ENCODE measurements at regions not wholly inside any gene's neighbourhood (a gene's known extent, or its start where the extent isn't known, plus 50 kb on each side); places are given as distances from the start of the nearest gene placed in this dataset.
A peak's percentile ranks its signal among the peaks of the same experiment; 100 is the strongest.

DNA sequence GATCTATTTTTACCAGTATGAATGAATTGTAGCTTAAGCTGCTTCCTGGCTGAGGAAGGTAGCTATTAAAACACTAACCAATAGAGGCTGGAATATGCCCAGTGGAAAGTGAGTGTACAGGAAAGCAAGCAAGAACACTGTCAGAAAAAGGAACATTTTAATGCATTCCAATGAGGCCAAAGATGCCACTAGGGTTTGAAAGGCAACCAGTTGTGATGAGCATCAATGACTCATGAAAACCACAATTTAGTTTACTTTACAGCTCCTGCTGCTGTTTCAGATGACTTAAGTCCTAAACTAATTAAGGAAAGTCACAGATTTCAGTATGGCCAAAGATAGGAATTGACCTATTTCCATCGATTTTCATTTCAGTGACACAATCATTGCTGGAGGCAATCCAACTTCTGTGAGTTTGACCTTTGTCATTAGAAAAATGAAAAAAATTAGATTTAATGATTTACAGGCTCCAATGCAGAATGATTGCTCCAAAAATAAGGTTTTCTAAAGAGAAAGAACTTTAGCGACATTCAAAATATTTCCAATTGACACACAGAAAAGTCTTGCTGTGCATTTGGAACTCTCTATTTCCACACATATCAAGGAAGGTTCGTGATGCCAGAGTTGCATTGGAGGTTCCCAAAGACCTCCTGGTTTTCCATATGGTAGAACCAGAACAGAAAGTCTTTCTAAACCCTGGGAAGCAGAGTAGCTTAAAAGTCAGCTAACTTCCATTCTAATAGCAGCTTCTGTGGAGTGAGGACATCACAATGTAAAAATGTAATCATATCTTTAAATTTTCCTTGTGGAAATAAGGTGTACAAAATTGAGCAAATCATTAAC lies 103.0 kb downstream of the SUCNR1 start (continued):
- TF ChIP-seq, protein P1, sequence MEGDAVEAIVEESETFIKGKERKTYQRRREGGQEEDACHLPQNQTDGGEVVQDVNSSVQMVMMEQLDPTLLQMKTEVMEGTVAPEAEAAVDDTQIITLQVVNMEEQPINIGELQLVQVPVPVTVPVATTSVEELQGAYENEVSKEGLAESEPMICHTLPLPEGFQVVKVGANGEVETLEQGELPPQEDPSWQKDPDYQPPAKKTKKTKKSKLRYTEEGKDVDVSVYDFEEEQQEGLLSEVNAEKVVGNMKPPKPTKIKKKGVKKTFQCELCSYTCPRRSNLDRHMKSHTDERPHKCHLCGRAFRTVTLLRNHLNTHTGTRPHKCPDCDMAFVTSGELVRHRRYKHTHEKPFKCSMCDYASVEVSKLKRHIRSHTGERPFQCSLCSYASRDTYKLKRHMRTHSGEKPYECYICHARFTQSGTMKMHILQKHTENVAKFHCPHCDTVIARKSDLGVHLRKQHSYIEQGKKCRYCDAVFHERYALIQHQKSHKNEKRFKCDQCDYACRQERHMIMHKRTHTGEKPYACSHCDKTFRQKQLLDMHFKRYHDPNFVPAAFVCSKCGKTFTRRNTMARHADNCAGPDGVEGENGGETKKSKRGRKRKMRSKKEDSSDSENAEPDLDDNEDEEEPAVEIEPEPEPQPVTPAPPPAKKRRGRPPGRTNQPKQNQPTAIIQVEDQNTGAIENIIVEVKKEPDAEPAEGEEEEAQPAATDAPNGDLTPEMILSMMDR (IDR thresholded peaks at IDR 0.05) = no peak
- TF ChIP-seq, protein P2, sequence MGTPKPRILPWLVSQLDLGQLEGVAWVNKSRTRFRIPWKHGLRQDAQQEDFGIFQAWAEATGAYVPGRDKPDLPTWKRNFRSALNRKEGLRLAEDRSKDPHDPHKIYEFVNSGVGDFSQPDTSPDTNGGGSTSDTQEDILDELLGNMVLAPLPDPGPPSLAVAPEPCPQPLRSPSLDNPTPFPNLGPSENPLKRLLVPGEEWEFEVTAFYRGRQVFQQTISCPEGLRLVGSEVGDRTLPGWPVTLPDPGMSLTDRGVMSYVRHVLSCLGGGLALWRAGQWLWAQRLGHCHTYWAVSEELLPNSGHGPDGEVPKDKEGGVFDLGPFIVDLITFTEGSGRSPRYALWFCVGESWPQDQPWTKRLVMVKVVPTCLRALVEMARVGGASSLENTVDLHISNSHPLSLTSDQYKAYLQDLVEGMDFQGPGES (IDR thresholded peaks at IDR 0.05; ENCODE audit: low read depth, low read length) = no peak
- TF ChIP-seq NRF1 (IDR thresholded peaks at IDR 0.05; ENCODE audit: low read depth, low read length) (no peak), TEAD4 (IDR thresholded peaks at IDR 0.05; ENCODE audit: borderline replicate concordance, insufficient read depth) (peak; percentile 83), JUND (IDR thresholded peaks at IDR 0.05) (peak; percentile 90), RCOR1 (IDR thresholded peaks at IDR 0.05; ENCODE audit: low read length) (no peak), MEF2A (IDR thresholded peaks at IDR 0.05; ENCODE audit: borderline replicate concordance, low read depth) (peak; percentile 89), RFX5 (IDR thresholded peaks at IDR 0.05; ENCODE audit: low read length) (no peak), POLR2AphosphoS5 (IDR thresholded peaks at IDR 0.05; ENCODE audit: low read depth, low read length) (peak; percentile 78; the same call in 1 of the 2 replicates)
- TF ChIP-seq, protein P3, sequence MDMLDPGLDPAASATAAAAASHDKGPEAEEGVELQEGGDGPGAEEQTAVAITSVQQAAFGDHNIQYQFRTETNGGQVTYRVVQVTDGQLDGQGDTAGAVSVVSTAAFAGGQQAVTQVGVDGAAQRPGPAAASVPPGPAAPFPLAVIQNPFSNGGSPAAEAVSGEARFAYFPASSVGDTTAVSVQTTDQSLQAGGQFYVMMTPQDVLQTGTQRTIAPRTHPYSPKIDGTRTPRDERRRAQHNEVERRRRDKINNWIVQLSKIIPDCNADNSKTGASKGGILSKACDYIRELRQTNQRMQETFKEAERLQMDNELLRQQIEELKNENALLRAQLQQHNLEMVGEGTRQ (IDR thresholded peaks at IDR 0.05; ENCODE audit: borderline replicate concordance, low read depth, low read length) = no peak
- TF ChIP-seq, protein P4, sequence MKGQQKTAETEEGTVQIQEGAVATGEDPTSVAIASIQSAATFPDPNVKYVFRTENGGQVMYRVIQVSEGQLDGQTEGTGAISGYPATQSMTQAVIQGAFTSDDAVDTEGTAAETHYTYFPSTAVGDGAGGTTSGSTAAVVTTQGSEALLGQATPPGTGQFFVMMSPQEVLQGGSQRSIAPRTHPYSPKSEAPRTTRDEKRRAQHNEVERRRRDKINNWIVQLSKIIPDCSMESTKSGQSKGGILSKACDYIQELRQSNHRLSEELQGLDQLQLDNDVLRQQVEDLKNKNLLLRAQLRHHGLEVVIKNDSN (IDR thresholded peaks at IDR 0.05; ENCODE audit: borderline replicate concordance, low read depth) = no peak
- TF ChIP-seq, protein P5, sequence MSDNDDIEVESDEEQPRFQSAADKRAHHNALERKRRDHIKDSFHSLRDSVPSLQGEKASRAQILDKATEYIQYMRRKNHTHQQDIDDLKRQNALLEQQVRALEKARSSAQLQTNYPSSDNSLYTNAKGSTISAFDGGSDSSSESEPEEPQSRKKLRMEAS (IDR thresholded peaks at IDR 0.05; ENCODE audit: low read depth) = 0 out of 2 replicates have a peak, but pooled peaks have one; percentile 17

DNA sequence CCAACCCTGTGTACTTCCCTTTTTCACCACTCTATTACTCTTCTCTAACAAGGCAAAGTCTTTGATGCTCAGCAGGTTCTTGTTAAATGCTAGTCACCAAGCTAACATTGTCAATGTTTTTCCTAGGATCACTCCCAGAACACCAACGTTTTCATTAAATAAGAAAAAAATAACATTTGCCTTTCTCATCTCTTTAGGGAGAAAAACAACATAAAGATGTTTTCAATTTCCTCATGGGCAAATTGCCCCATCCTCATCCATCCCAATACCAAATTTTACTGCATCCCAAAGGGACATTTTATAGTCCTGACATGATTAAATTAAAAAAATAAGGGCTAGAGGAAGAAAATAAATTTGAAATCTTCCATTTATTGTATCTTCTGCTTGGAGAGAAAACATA lies 106.5 kb downstream of the SUCNR1 start:
- POLR2A ChIA-PET = no interaction called here
- TF ChIP-seq NRF1 (IDR thresholded peaks at IDR 0.05; ENCODE audit: low read depth, low read length) (no peak), EZH2phosphoT487 (IDR thresholded peaks at IDR 0.05; ENCODE audit: borderline replicate concordance, low read depth) (no peak), GATA2 (CRISPR knock-in tag; IDR thresholded peaks at IDR 0.05) (no peak), RFX5 (IDR thresholded peaks at IDR 0.05; ENCODE audit: low read length) (no peak), FOXJ3 (CRISPR knock-in tag; IDR thresholded peaks at IDR 0.05) (no peak), SIN3A (IDR thresholded peaks at IDR 0.05; ENCODE audit: borderline replicate concordance, low read depth, low read length) (no peak)
- TF ChIP-seq, protein P3 (IDR thresholded peaks at IDR 0.05; ENCODE audit: borderline replicate concordance, low read depth, low read length) = no peak
- TF ChIP-seq, protein P6, sequence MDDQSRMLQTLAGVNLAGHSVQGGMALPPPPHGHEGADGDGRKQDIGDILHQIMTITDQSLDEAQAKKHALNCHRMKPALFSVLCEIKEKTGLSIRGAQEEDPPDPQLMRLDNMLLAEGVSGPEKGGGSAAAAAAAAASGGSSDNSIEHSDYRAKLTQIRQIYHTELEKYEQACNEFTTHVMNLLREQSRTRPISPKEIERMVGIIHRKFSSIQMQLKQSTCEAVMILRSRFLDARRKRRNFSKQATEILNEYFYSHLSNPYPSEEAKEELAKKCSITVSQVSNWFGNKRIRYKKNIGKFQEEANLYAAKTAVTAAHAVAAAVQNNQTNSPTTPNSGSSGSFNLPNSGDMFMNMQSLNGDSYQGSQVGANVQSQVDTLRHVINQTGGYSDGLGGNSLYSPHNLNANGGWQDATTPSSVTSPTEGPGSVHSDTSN (IDR thresholded peaks at IDR 0.05) = no peak
- TF ChIP-seq, protein P7, sequence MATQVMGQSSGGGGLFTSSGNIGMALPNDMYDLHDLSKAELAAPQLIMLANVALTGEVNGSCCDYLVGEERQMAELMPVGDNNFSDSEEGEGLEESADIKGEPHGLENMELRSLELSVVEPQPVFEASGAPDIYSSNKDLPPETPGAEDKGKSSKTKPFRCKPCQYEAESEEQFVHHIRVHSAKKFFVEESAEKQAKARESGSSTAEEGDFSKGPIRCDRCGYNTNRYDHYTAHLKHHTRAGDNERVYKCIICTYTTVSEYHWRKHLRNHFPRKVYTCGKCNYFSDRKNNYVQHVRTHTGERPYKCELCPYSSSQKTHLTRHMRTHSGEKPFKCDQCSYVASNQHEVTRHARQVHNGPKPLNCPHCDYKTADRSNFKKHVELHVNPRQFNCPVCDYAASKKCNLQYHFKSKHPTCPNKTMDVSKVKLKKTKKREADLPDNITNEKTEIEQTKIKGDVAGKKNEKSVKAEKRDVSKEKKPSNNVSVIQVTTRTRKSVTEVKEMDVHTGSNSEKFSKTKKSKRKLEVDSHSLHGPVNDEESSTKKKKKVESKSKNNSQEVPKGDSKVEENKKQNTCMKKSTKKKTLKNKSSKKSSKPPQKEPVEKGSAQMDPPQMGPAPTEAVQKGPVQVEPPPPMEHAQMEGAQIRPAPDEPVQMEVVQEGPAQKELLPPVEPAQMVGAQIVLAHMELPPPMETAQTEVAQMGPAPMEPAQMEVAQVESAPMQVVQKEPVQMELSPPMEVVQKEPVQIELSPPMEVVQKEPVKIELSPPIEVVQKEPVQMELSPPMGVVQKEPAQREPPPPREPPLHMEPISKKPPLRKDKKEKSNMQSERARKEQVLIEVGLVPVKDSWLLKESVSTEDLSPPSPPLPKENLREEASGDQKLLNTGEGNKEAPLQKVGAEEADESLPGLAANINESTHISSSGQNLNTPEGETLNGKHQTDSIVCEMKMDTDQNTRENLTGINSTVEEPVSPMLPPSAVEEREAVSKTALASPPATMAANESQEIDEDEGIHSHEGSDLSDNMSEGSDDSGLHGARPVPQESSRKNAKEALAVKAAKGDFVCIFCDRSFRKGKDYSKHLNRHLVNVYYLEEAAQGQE (IDR thresholded peaks at IDR 0.05; ENCODE audit: low read depth, low read length) = no peak

More for the DNA sequence above, 106.5 kb downstream of the SUCNR1 start:
- no peak overlapping the region for H3K4me2 ChIP-seq
- H3K27me3 ChIP-seq (ENCODE audit: insufficient read depth) = no peaks in the 10 kb centered on the region
- WGBS (ENCODE audit: low lambda C conversion rate) = 0% methylated on average over 1 of the region's 1 CpG
- H2AFZ ChIP-seq (ENCODE audit: low read depth) = no peak overlapping the region
- no peaks in the 10 kb centered on the region for H3K36me3 ChIP-seq (replicated peaks in 1 of 2; ENCODE audit: control insufficient read depth in 1 of 2, insufficient read depth in 2 of 2, low read length in 1 of 2)
- CTCF ChIA-PET = interaction anchor here (0.7 kb wide), 1 partner anchor 1256 kb away, joined by 3 read pairs; no protein-coding TSS in a partner anchor
- H3K9me2 ChIP-seq = no peaks in the 10 kb centered on the region
- peaks cover 30% of the 10 kb centered on the region for H3F3A ChIP-seq (replicated peaks; ENCODE audit: insufficient read depth)
- DNase-seq = no peak
- H3K9ac ChIP-seq = no peak overlapping the region
- no peaks in the 10 kb centered on the region for H3K79me2 ChIP-seq (ENCODE audit: insufficient read depth)
- H3K4me3 ChIP-seq (ENCODE audit: low read depth in 2 of 2, low read length in 1 of 2) = no peak overlapping the region
- peak overlapping the region in 1 of 2 experiments; percentile 23; a peak in 2 of 4 replicates for H3K27ac ChIP-seq (ENCODE audit: low read depth in 2 of 2, low read length in 1 of 2)
- H3K9me3 ChIP-seq = no peaks in the 10 kb centered on the region
- H3K4me1 ChIP-seq (ENCODE audit: control insufficient read depth in 1 of 2, insufficient read depth in 2 of 2, low read depth in 1 of 2, low read length in 1 of 2) = peaks cover 0 to 15% of the 10 kb centered on the region in 2 experiments; a peak in 2 of 4 replicates
- no peaks in the 10 kb centered on the region for H4K20me1 ChIP-seq (ENCODE audit: insufficient read depth)
